ENCODE measurements at regions not wholly inside any gene's neighbourhood (a gene's known extent, or its start where the extent isn't known, plus 50 kb on each side); places are given as distances from the start of the nearest gene placed in this dataset.

- Mint-ChIP-seq H3K4me3 (ENCODE audit: unreplicated experiment) (no peak overlapping the region), H3K36me3 (ENCODE audit: insufficient read depth, unreplicated experiment) (no peaks in the 10 kb centered on the region), H3K27me3 (ENCODE audit: insufficient read depth, unreplicated experiment) (no peaks in the 10 kb centered on the region), H3K27ac (ENCODE audit: unreplicated experiment) (no peak overlapping the region), H3K9me3 (ENCODE audit: unreplicated experiment) (peaks cover 30% of the 10 kb centered on the region), H3K4me1 (ENCODE audit: low read depth, unreplicated experiment) (no peaks in the 10 kb centered on the region)
- peaks cover 2% of the 10 kb centered on the region for H3K9me3 ChIP-seq
- no peaks in the 10 kb centered on the region for H3K27me3 ChIP-seq (replicated peaks; ENCODE audit: control insufficient read depth, insufficient read depth, low read length)
- no peaks in the 10 kb centered on the region for H3K36me3 ChIP-seq (ENCODE audit: control insufficient read depth, insufficient read depth, low read length)
- ChIA-PET POLR2A (no interaction called here), CTCF (no interaction called here)
- no TSS peak for BruUV-seq (replicated peaks)
- intact Hi-C loops (cut with micrococcal nuclease; ENCODE audit: unreplicated experiment), result no loop called here
- no peaks in the 10 kb centered on the region for H3K4me1 ChIP-seq
- DNase-seq, result no peak
- TF ChIP-seq CTCF (IDR thresholded peaks at IDR 0.05; ENCODE audit: insufficient read depth in 1 of 2, low read depth in 1 of 2, low read length in 1 of 2, severe bottlenecking in 1 of 2, unreplicated experiment in 1 of 2), result no peak
- no peak overlapping the region for H3K4me3 ChIP-seq (ENCODE audit: low read depth, low read length)
Observed at GRCh38 chr16:72715267-72715666, 332.7 kb downstream of the ZFHX3 start.

DNA sequence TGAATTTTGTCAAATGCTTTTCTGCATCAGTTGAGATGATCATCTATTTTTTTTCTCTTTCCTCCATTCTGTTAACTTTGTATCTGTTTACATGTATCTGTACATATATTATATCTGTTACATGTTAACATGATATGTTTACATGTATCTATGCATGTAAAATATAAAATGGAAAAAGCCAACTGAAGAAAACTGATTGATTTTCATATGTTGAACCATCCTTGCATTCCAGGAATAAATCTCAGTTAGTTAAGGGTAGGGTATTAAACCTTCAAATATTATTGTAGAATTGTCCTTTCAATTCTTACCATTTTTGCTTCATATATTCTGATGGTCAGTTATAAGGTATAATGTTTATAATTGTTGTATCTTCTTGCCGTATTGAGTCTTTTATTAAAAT lies 336.1 kb downstream of the ZFHX3 start:
- H3K27ac Mint-ChIP-seq (ENCODE audit: unreplicated experiment), result no peak overlapping the region
- H3K36me3 Mint-ChIP-seq (ENCODE audit: insufficient read depth, unreplicated experiment), result no peaks in the 10 kb centered on the region
- H3K36me3 ChIP-seq (ENCODE audit: control insufficient read depth, insufficient read depth, low read length), result no peaks in the 10 kb centered on the region
- peaks cover 2% of the 10 kb centered on the region for H3K9me3 ChIP-seq
- no TSS peak for BruUV-seq (replicated peaks)
- H3K27me3 Mint-ChIP-seq (ENCODE audit: insufficient read depth, unreplicated experiment), result no peaks in the 10 kb centered on the region
- H3K4me3 ChIP-seq (ENCODE audit: low read depth, low read length), result no peak overlapping the region
- H3K4me1 ChIP-seq, result no peaks in the 10 kb centered on the region
- no peaks in the 10 kb centered on the region for H3K27me3 ChIP-seq (replicated peaks; ENCODE audit: control insufficient read depth, insufficient read depth, low read length)
- ChIA-PET POLR2A (no interaction called here), CTCF (no interaction called here)
- no peaks in the 10 kb centered on the region for H3K4me1 Mint-ChIP-seq (ENCODE audit: low read depth, unreplicated experiment)
- peaks cover 38% of the 10 kb centered on the region for H3K9me3 Mint-ChIP-seq (ENCODE audit: unreplicated experiment)
- no peak for TF ChIP-seq CTCF (IDR thresholded peaks at IDR 0.05; ENCODE audit: insufficient read depth in 1 of 2, low read depth in 1 of 2, low read length in 1 of 2, severe bottlenecking in 1 of 2, unreplicated experiment in 1 of 2)
- no peak for DNase-seq
- intact Hi-C loops (cut with micrococcal nuclease; ENCODE audit: unreplicated experiment), result no loop called here
- H3K4me3 Mint-ChIP-seq (ENCODE audit: unreplicated experiment), result no peak overlapping the region

DNA sequence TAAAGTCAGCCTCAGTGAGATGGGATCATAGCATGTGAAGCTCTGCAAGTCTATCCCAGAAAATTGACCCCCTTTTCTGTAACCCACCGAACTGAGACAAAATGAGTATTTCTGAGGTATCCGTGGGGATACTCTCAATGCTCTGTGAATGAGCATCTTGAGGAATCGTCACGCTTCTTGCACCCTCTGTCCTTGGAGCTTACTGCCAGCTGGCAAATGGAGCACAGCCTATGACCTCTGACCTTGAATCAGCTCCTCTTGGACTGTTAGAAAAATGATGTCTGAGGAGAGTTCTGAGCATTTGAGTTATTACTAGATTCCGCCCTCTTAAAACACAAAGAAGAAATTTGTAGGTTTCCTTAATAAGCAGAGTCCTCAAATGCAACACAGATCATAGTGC lies 342.1 kb downstream of the ZFHX3 start:
- H3K9me3 Mint-ChIP-seq (ENCODE audit: unreplicated experiment), result peaks cover 9% of the 10 kb centered on the region
- H3K27me3 Mint-ChIP-seq (ENCODE audit: insufficient read depth, unreplicated experiment), result no peaks in the 10 kb centered on the region
- Histone ChIP-seq H3K4me1 (no peaks in the 10 kb centered on the region), H3K36me3 (ENCODE audit: control insufficient read depth, insufficient read depth, low read length) (no peaks in the 10 kb centered on the region), H3K27me3 (replicated peaks; ENCODE audit: control insufficient read depth, insufficient read depth, low read length) (no peaks in the 10 kb centered on the region), H3K9me3 (peaks cover under 1% of the 10 kb centered on the region), H3K4me3 (ENCODE audit: low read depth, low read length) (no peak overlapping the region)
- no peak overlapping the region for H3K27ac Mint-ChIP-seq (ENCODE audit: unreplicated experiment)
- no peaks in the 10 kb centered on the region for H3K4me1 Mint-ChIP-seq (ENCODE audit: low read depth, unreplicated experiment)
- no peak overlapping the region for H3K4me3 Mint-ChIP-seq (ENCODE audit: unreplicated experiment)
- no peaks in the 10 kb centered on the region for H3K36me3 Mint-ChIP-seq (ENCODE audit: insufficient read depth, unreplicated experiment)
- ChIA-PET CTCF (no interaction called here), POLR2A (no interaction called here)
- no peak for TF ChIP-seq CTCF (IDR thresholded peaks at IDR 0.05; ENCODE audit: insufficient read depth in 1 of 2, low read depth in 1 of 2, low read length in 1 of 2, severe bottlenecking in 1 of 2, unreplicated experiment in 1 of 2)
- BruUV-seq (replicated peaks), result no TSS peak
- intact Hi-C loops (cut with micrococcal nuclease; ENCODE audit: unreplicated experiment), result no loop called here
- no peak for DNase-seq
